OCI-LY1 (cell line): ENCODE measurements at regions not wholly inside any gene's neighbourhood (a gene's known extent, or its start where the extent isn't known, plus 50 kb on each side); places are given as distances from the start of the nearest gene placed in this dataset.

Experiments used
- H2AFZ ChIP-seq: fragments of 200-600 bp; sonication (generic), shearing (Covaris generic); 2 replicates; pipeline ENCODE4 v1.6.0; 2014; ENCODE audit warnings: antibody characterized with exemption, mild to moderate bottlenecking, low read length
- H3F3A ChIP-seq: fragments of 200-600 bp; sonication (generic), shearing (Covaris generic); 2 replicates; pipeline ENCODE4 v1.6.0; 2014; ENCODE audit warnings: mild to moderate bottlenecking, antibody characterized with exemption, low read length, moderate library complexity; ENCODE audit not compliant: insufficient read depth
- H3K27ac ChIP-seq: fragments of 200-600 bp; sonication (generic); 2 replicates; pipeline ENCODE4 v1.5.1; 2014; ENCODE audit warnings: low read length, mixed run types, mild to moderate bottlenecking, low read depth; ENCODE audit not compliant: poor library complexity, severe bottlenecking
- H3K27me3 ChIP-seq: fragments of 200-600 bp; sonication (generic); 2 replicates; pipeline ENCODE4 v1.6.0; 2014; ENCODE audit warnings: antibody characterized with exemption, mild to moderate bottlenecking, low read length, moderate library complexity; ENCODE audit not compliant: insufficient read depth
- H3K36me3 ChIP-seq: fragments of 200-600 bp; sonication (generic); 2 replicates; pipeline ENCODE4 v1.6.1; 2014; ENCODE audit warnings: mild to moderate bottlenecking, antibody characterized with exemption, low read length, moderate library complexity, mixed read lengths; ENCODE audit not compliant: insufficient read depth
- H3K4me1 ChIP-seq: fragments of 200-600 bp; sonication (generic); 2 replicates; pipeline ENCODE4 v1.5.1; 2014; ENCODE audit warnings: mild to moderate bottlenecking, low read length, moderate library complexity; ENCODE audit not compliant: insufficient read depth, severe bottlenecking
- H3K4me2 ChIP-seq: fragments of 200-600 bp; sonication (generic), shearing (Covaris generic); 2 replicates; pipeline ENCODE4 v1.6.1; 2014; ENCODE audit warnings: low read length
- H3K4me3 ChIP-seq: fragments of 200-600 bp; sonication (generic); 2 replicates; pipeline ENCODE4 v1.5.1; 2014; ENCODE audit warnings: low read length, low read depth, mild to moderate bottlenecking, mixed read lengths; ENCODE audit not compliant: poor library complexity, severe bottlenecking
- H3K79me2 ChIP-seq: fragments of 200-600 bp; shearing (Covaris generic); 2 replicates; pipeline ENCODE4 v1.6.1; 2016; ENCODE audit warnings: mixed run types, low read length, mixed read lengths; ENCODE audit not compliant: insufficient read depth
- H3K9ac ChIP-seq: fragments of 200-600 bp; sonication (generic), shearing (Covaris generic); 2 replicates; pipeline ENCODE4 v1.6.1; 2014; ENCODE audit warnings: mild to moderate bottlenecking, low read length, mixed read lengths
- H3K9me2 ChIP-seq: fragments of 200-600 bp; sonication (generic), shearing (Covaris generic); 2 replicates; pipeline ENCODE4 v1.6.1; 2014; ENCODE audit warnings: low read depth, mild to moderate bottlenecking, low read length, mixed read lengths
- H3K9me3 ChIP-seq: fragments of 200-600 bp; shearing (Covaris generic); 2 replicates; pipeline ENCODE4 v1.6.1; 2014; ENCODE audit warnings: low read length, mixed read lengths
- H4K20me1 ChIP-seq: fragments of 200-600 bp; sonication (generic), shearing (Covaris generic); 2 replicates; pipeline ENCODE4 v1.6.0; 2016; ENCODE audit warnings: mild to moderate bottlenecking, low read length; ENCODE audit not compliant: insufficient read depth
- CTCF ChIP-seq: fragments of 200-600 bp; sonication (generic), shearing (Covaris generic); IDR thresholded peaks from 2 replicates; pipeline ENCODE4 v1.5.1; 2017; ENCODE audit warnings: mild to moderate bottlenecking, antibody characterized with exemption, low read length, moderate library complexity, mixed read lengths
- EZH2 ChIP-seq: fragments of 200-600 bp; sonication (generic), shearing (Covaris generic); IDR thresholded peaks from 2 replicates; pipeline ENCODE4 v1.8.0; 2017; ENCODE audit warnings: borderline replicate concordance, mixed run types, mild to moderate bottlenecking, antibody characterized with exemption, low read length, moderate library complexity, mixed read lengths

GRCh38 chr16:50878966-50879615, 137.2 kb downstream of the CYLD start:
- H2AFZ ChIP-seq: no peak overlapping the region
- H4K20me1 ChIP-seq: no peaks in the 10 kb centered on the region
- no peaks in the 10 kb centered on the region for H3K9me2 ChIP-seq
- no peak overlapping the region for H3K4me2 ChIP-seq
- TF ChIP-seq EZH2 (no peak), CTCF (no peak)
- no peaks in the 10 kb centered on the region for H3F3A ChIP-seq
- no peaks in the 10 kb centered on the region for H3K27me3 ChIP-seq
- no peaks in the 10 kb centered on the region for H3K36me3 ChIP-seq
- H3K79me2 ChIP-seq: no peaks in the 10 kb centered on the region
- no peak overlapping the region for H3K9ac ChIP-seq
- no peak overlapping the region for H3K4me3 ChIP-seq
- H3K9me3 ChIP-seq: no peaks in the 10 kb centered on the region
- no peaks in the 10 kb centered on the region for H3K4me1 ChIP-seq
- H3K27ac ChIP-seq: no peak overlapping the region

- no peak overlapping the region for H3K4me3 ChIP-seq
- no peak overlapping the region for H3K9ac ChIP-seq
- no peaks in the 10 kb centered on the region for H3K4me1 ChIP-seq
- no peak overlapping the region for H2AFZ ChIP-seq
- TF ChIP-seq EZH2 (no peak), CTCF (no peak)
- no peaks in the 10 kb centered on the region for H3K36me3 ChIP-seq
- no peaks in the 10 kb centered on the region for H3K9me3 ChIP-seq
- no peak overlapping the region for H3K4me2 ChIP-seq
- no peaks in the 10 kb centered on the region for H3K27me3 ChIP-seq
- H3F3A ChIP-seq: no peaks in the 10 kb centered on the region
- H4K20me1 ChIP-seq: no peaks in the 10 kb centered on the region
- H3K27ac ChIP-seq: no peak overlapping the region
- H3K9me2 ChIP-seq: no peaks in the 10 kb centered on the region
- H3K79me2 ChIP-seq: no peaks in the 10 kb centered on the region
Measured at GRCh38 chr16:50878536-50878935, 136.7 kb downstream of the CYLD start.

GRCh38 chr16:50876263-50876662, 134.4 kb downstream of the CYLD start:
- Histone ChIP-seq H4K20me1 (no peaks in the 10 kb centered on the region), H3F3A (no peaks in the 10 kb centered on the region), H3K27me3 (no peaks in the 10 kb centered on the region), H2AFZ (no peak overlapping the region), H3K9ac (no peak overlapping the region), H3K36me3 (no peaks in the 10 kb centered on the region), H3K9me3 (no peaks in the 10 kb centered on the region), H3K4me1 (no peaks in the 10 kb centered on the region), H3K27ac (no peak overlapping the region), H3K4me3 (no peak overlapping the region), H3K9me2 (no peaks in the 10 kb centered on the region), H3K4me2 (no peak overlapping the region), H3K79me2 (no peaks in the 10 kb centered on the region)
- no peak for TF ChIP-seq CTCF
- TF ChIP-seq EZH2: no peak
